K562 (cell line): ENCODE measurements at regions not wholly inside any gene's neighbourhood (a gene's known extent, or its start where the extent isn't known, plus 50 kb on each side); places are given as distances from the start of the nearest gene placed in this dataset.

Experiments
- ATAC-seq: fragments of 200-7000 bp; cut with Tn5 transposase; 3 replicates; pipeline ENCODE4 v1.9.1; 2020; ENCODE audit warnings: moderate library complexity
- BruUV-seq: library from RNA; stranded (reverse); fragments of 400-500 nt; replicated peaks from 2 replicates; lab custom pipeline; 2021; lab: Mats Ljungman, UMichigan
- CTCF ChIA-PET: fragments of 300-600 bp; formaldehyde crosslinking; extraction: SDS; loops from one replicate; lab custom pipeline; 2021; ENCODE audit warnings: low intra/inter-chr PET ratio; lab: Yijun Ruan, JAX
- POLR2A ChIA-PET: fragments of 300-600, 350-650 bp; sonication (Branson Sonifier 250); formaldehyde crosslinking; extraction: SDS; loops from one replicate; lab custom pipeline; 2021; ENCODE audit warnings: antibody characterized with exemption, inconsistent platforms; lab: Yijun Ruan, JAX
- DNase-seq, 4 experiments: peaks; one replicate each; pipeline versions ENCODE4 v3.0.0 to v3.0.0-alpha.2; 2011 to 2018; ENCODE audit warnings: low spot score in 3 of 4, mixed read lengths in 3 of 4; ENCODE audit errors: extremely low read depth in 1 of 4
- FAIRE-seq: peaks from 2 replicates; lab custom pipeline; 2011; peaks lifted over from hg19 to GRCh38; lab: Jason Lieb, UNC
- H2AFZ ChIP-seq: 2 replicates; pipeline ENCODE4 v1.6.0; 2011; ENCODE audit warnings: low read depth, low read length, control low read depth, inconsistent platforms
- H3K27ac ChIP-seq: fragments of 200-600 bp; 3 replicates; pipeline ENCODE4 v1.8.0; 2011; ENCODE audit warnings: low read depth, mild to moderate bottlenecking, control low read depth, inconsistent platforms, low read length, moderate library complexity, mixed read lengths; ENCODE audit errors: extremely low read depth
- H3K27me3 ChIP-seq, 2 experiments: fragments of 300-600 bp in 1 of 2; 2 replicates in 1 of 2; 3 replicates in 1 of 2; pipeline versions ENCODE4 v1.6.0 to v1.8.0; 2011; ENCODE audit warnings: inconsistent platforms in 2 of 2, low read length in 2 of 2, mild to moderate bottlenecking in 1 of 2, mixed read lengths in 1 of 2, moderate library complexity in 1 of 2; ENCODE audit not compliant: control insufficient read depth in 2 of 2, insufficient read depth in 2 of 2
- H3K36me3 ChIP-seq: fragments of 300-600 bp; 3 replicates; pipeline ENCODE4 v1.8.0; 2011; ENCODE audit warnings: mild to moderate bottlenecking, low read length, inconsistent platforms; ENCODE audit not compliant: control insufficient read depth, insufficient read depth
- H3K4me1 ChIP-seq, 2 experiments: fragments of 200-600 bp in 1 of 2; replicated peaks in 1 of 2; 2 replicates in 1 of 2; 3 replicates in 1 of 2; pipeline versions ENCODE4 v1.5.1 to v1.8.0; 2011; ENCODE audit warnings: inconsistent platforms in 2 of 2, low read length in 2 of 2, mild to moderate bottlenecking in 1 of 2, mixed read lengths in 1 of 2, moderate library complexity in 1 of 2; ENCODE audit not compliant: control insufficient read depth in 2 of 2, insufficient read depth in 2 of 2
- H3K4me2 ChIP-seq: 2 replicates; pipeline ENCODE4 v1.6.1; 2011; ENCODE audit warnings: low read length, control low read depth, inconsistent platforms, mixed read lengths; ENCODE audit not compliant: insufficient read depth
- H3K4me3 ChIP-seq: fragments of 200-600 bp; sonication (generic), shearing (Covaris generic); 2 replicates; pipeline ENCODE4 v1.5.1; 2016; ENCODE audit warnings: control low read depth, inconsistent platforms
- H3K79me2 ChIP-seq: fragments of 200-600 bp; 3 replicates; pipeline ENCODE4 v1.8.0; 2011; ENCODE audit warnings: low read length, inconsistent platforms; ENCODE audit not compliant: control insufficient read depth, insufficient read depth
- H3K9ac ChIP-seq, 2 experiments: 2 replicates each; pipeline versions ENCODE4 v1.6.0 to v1.6.1; 2011; ENCODE audit warnings: low read depth in 2 of 2, low read length in 2 of 2, control low read depth in 1 of 2, inconsistent platforms in 1 of 2, mild to moderate bottlenecking in 1 of 2, mixed read lengths in 1 of 2; ENCODE audit not compliant: insufficient read depth in 1 of 2
- H3K9me1 ChIP-seq: one replicate; pipeline ENCODE4 v1.6.0; 2011; ENCODE audit warnings: inconsistent platforms, mild to moderate bottlenecking, low read length, moderate library complexity; ENCODE audit not compliant: control insufficient read depth, insufficient read depth
- H3K9me3 ChIP-seq: replicated peaks from 2 replicates; pipeline ENCODE4 v1.5.1; 2011; ENCODE audit warnings: low read depth, low read length, inconsistent platforms; ENCODE audit not compliant: control insufficient read depth, insufficient read depth
- H4K20me1 ChIP-seq: replicated peaks from 2 replicates; pipeline ENCODE4 v1.6.1; 2011; ENCODE audit warnings: low read length, inconsistent platforms, mixed read lengths; ENCODE audit not compliant: control insufficient read depth, insufficient read depth
- ATF4 ChIP-seq: fragments of 450-650 bp; formaldehyde crosslinking; IDR thresholded peaks from 2 replicates; pipeline ENCODE4 v1.4.0; 2022; ENCODE audit warnings: mild to moderate bottlenecking, moderate library complexity
- CBFA2T2 ChIP-seq: fragments of 450-650 bp; conservative IDR thresholded peaks from 2 replicates; pipeline ENCODE4 v1.6.1; 2017; ENCODE audit warnings: mild to moderate bottlenecking
- DPF2 ChIP-seq: fragments of 450-650 bp; IDR thresholded peaks from 2 replicates; pipeline ENCODE4 v1.6.1; 2016
- E2F4 ChIP-seq: sonication (generic); formaldehyde crosslinking; IDR thresholded peaks from 2 replicates; pipeline ENCODE4 v1.8.0; 2022; ENCODE audit warnings: mild to moderate bottlenecking, low read depth, missing genetic modification reagents
- EP300 ChIP-seq: IDR thresholded peaks from 2 replicates; pipeline ENCODE4 v1.6.1; 2012; ENCODE audit warnings: low read length, improper control_type of control experiment
- HDGF ChIP-seq: fragments of 450-650 bp; IDR thresholded peaks from 2 replicates; pipeline ENCODE4 v1.6.1; 2016
- HMBOX1 ChIP-seq: sonication (generic); IDR thresholded peaks from 2 replicates; pipeline ENCODE4 v1.6.1; 2016
- ILF3 ChIP-seq: fragments of 450-650 bp; IDR thresholded peaks from 2 replicates; pipeline ENCODE4 v1.6.1; 2018; ENCODE audit warnings: antibody characterized with exemption, mild to moderate bottlenecking, moderate library complexity, borderline replicate concordance
- KDM1A ChIP-seq, 2 experiments: fragments of 450-650 bp; IDR thresholded peaks; 2 replicates each; pipeline ENCODE4 v1.6.1; 2016; ENCODE audit warnings: mild to moderate bottlenecking in 2 of 2
- MED1 ChIP-seq: sonication (generic); formaldehyde crosslinking; IDR thresholded peaks from 2 replicates; pipeline ENCODE4 v1.8.1; 2023; ENCODE audit warnings: missing genetic modification reagents, borderline replicate concordance
- MXD1 ChIP-seq: fragments of 250-450 bp; sonication (Bioruptor Pico); IDR thresholded peaks from 2 replicates; pipeline ENCODE4 v1.8.0; 2021; ENCODE audit warnings: borderline replicate concordance, mild to moderate bottlenecking, moderate library complexity; ENCODE audit not compliant: poor library complexity, severe bottlenecking
- NCOR1 ChIP-seq: fragments of 450-650 bp; IDR thresholded peaks from 2 replicates; pipeline ENCODE4 v1.6.1; 2016; ENCODE audit warnings: mild to moderate bottlenecking, moderate library complexity
- RUNX1 ChIP-seq: sonication (generic); IDR thresholded peaks from 2 replicates; pipeline ENCODE4 v1.6.1; 2016; ENCODE audit warnings: antibody characterized with exemption, low read depth
- SMAD3 ChIP-seq: fragments of 450-650 bp; formaldehyde crosslinking; conservative IDR thresholded peaks from 2 replicates; pipeline ENCODE4 v1.4.0; 2020; ENCODE audit warnings: mild to moderate bottlenecking
- SRSF1 ChIP-seq: fragments of 200-400 bp; formaldehyde crosslinking; IDR thresholded peaks from 2 replicates; pipeline ENCODE4 v1.6.1; 2017; ENCODE audit warnings: mild to moderate bottlenecking, low read depth, low read length, moderate library complexity
- TEAD4 ChIP-seq, 2 experiments: sonication (generic) in 1 of 2; formaldehyde crosslinking in 1 of 2; IDR thresholded peaks; 2 replicates each; pipeline versions ENCODE4 v1.6.1 to v1.8.0; 2012 to 2022; ENCODE audit warnings: borderline replicate concordance in 1 of 2, inconsistent platforms in 1 of 2, low read length in 1 of 2, mild to moderate bottlenecking in 1 of 2, missing genetic modification reagents in 1 of 2
- ZNF143 ChIP-seq: sonication (generic); formaldehyde crosslinking; IDR thresholded peaks from 2 replicates; pipeline ENCODE4 v1.9.0; 2022; ENCODE audit warnings: mild to moderate bottlenecking, missing genetic modification reagents
- ZNF655 ChIP-seq: fragments of 250-450 bp; sonication (Bioruptor Pico); IDR thresholded peaks from 2 replicates; pipeline ENCODE4 v1.5.0; 2021
- whole genome bisulfite sequencing: fragments of 100-300 bp; shearing (Covaris generic); methylation state at CpG from one replicate; pipeline ENCODE4 v1.1.6; 2016; ENCODE audit warnings: low coverage, mixed read lengths; ENCODE audit not compliant: insufficient coverage; ENCODE audit errors: missing lambda C conversion rate; 5-methylcytosine and 5-hydroxymethylcytosine counted together
- in situ Hi-C: fragments of 300-500 bp; cut with MboI; formaldehyde crosslinking; loops from 4 replicates; pipeline ENCODE4 v1.15.0; 2018; ENCODE audit warnings: inconsistent platforms, mixed read lengths
- intact Hi-C: fragments of 100-400 bp; cut with micrococcal nuclease; formaldehyde crosslinking; loops from 2 replicates; pipeline ENCODE4 v1.14.2; 2022

GRCh38 chr11:34825670-34826383, 90.4 kb downstream of the APIP start:
- DNase-seq = peak in 3 of 4 experiments; percentile 26 to 77 (median 52)
- no TSS peak for BruUV-seq
- peaks cover 8 to 25% of the 10 kb centered on the region in 2 experiments for H3K4me1 ChIP-seq
- no peaks in the 10 kb centered on the region for H3K36me3 ChIP-seq
- peak overlapping the region; percentile 62 for H2AFZ ChIP-seq
- no peaks in the 10 kb centered on the region for H4K20me1 ChIP-seq
- FAIRE-seq = peak; percentile 46
- no peaks in the 10 kb centered on the region; the same call in 1 of the 2 replicates for H3K9me3 ChIP-seq
- H3K27ac ChIP-seq = peak overlapping the region; percentile 60; the same call in 2 of the 3 replicates
- 0 out of 4 replicates have a peak overlapping the region, but pooled peaks of 1 of the 2 experiments have one; percentile 16 for H3K9ac ChIP-seq
- ChIA-PET POLR2A (interaction anchor here (1.1 kb wide), 1 partner anchor 15 kb away, joined by 3 read pairs; no protein-coding TSS in a partner anchor), CTCF (no interaction called here)
- intact Hi-C loops = no loop called here
- H3K9me1 ChIP-seq = no peaks in the 10 kb centered on the region
- H3K27me3 ChIP-seq = no peaks in the 10 kb centered on the region
- 65% methylated on average over 7 of the region's 7 CpGs for WGBS
- in situ Hi-C loops = no loop called here
- ATAC-seq = peak; percentile 66
- H3K4me3 ChIP-seq = no peak overlapping the region
- peak overlapping the region; percentile 4; the same call in 1 of the 2 replicates for H3K4me2 ChIP-seq
- H3K79me2 ChIP-seq = no peaks in the 10 kb centered on the region
- TF ChIP-seq MED1 = no peak
- TF ChIP-seq NCOR1 = peak; percentile 13; the same call in 1 of the 2 replicates
- peak; percentile 49 for TF ChIP-seq CBFA2T2
- no peak for TF ChIP-seq KDM1A (IDR thresholded peaks at IDR 0.05)
- no peak; the same call in 1 of the 2 replicates for TF ChIP-seq EP300
- no peak for TF ChIP-seq ATF4
- TF ChIP-seq HDGF = no peak
- TF ChIP-seq HMBOX1 = peak; percentile 42; the same call in 1 of the 2 replicates
- no peak for TF ChIP-seq SMAD3 (CRISPR knock-in tag)
- TF ChIP-seq ZNF143 = no peak
- TF ChIP-seq E2F4 (CRISPR knock-in tag) = no peak
- no peak for TF ChIP-seq ILF3
- TF ChIP-seq DPF2 = no peak
- peak; percentile 58 for TF ChIP-seq TEAD4 (IDR thresholded peaks at IDR 0.05; ENCODE audit: low read length)
- no peak for TF ChIP-seq TEAD4 (CRISPR knock-in tag; IDR thresholded peaks at IDR 0.05; ENCODE audit: borderline replicate concordance)
- no peak for TF ChIP-seq MXD1 (CRISPR knock-in tag)
- no peak for TF ChIP-seq ZNF655 (CRISPR knock-in tag)
- TF ChIP-seq RUNX1 = no peak
- no peak for TF ChIP-seq SRSF1
